Endodermal cell (in vitro differentiated cells): ENCODE measurements at regions not wholly inside any gene's neighbourhood (a gene's known extent, or its start where the extent isn't known, plus 50 kb on each side); places are given as distances from the start of the nearest gene placed in this dataset.

Experiments used
- DNase-seq: peaks from one replicate; pipeline ENCODE4 v3.0.0-alpha.2; 2017
- H3K27ac ChIP-seq: 2 replicates; pipeline ENCODE4 v1.5.1; 2013; ENCODE audit warnings: mild to moderate bottlenecking, low read depth, low read length, moderate library complexity
- H3K27me3 ChIP-seq: 2 replicates; pipeline ENCODE4 v1.6.1; 2013; ENCODE audit warnings: mild to moderate bottlenecking, low read length, moderate library complexity; ENCODE audit not compliant: insufficient read depth, control insufficient read depth, poor library complexity, severe bottlenecking
- H3K36me3 ChIP-seq: 2 replicates; pipeline ENCODE4 v1.7.0; 2013; ENCODE audit warnings: mild to moderate bottlenecking, low read length, moderate library complexity; ENCODE audit not compliant: control insufficient read depth, insufficient read depth
- H3K4me1 ChIP-seq: one replicate; pipeline ENCODE4 v1.7.0; 2013; ENCODE audit warnings: low read length; ENCODE audit not compliant: control insufficient read depth, insufficient read depth
- H3K4me3 ChIP-seq: 2 replicates; pipeline ENCODE4 v1.5.1; 2013; ENCODE audit warnings: mild to moderate bottlenecking, low read length, moderate library complexity
- H3K9ac ChIP-seq: 2 replicates; pipeline ENCODE4 v1.6.1; 2013; ENCODE audit warnings: mild to moderate bottlenecking, low read length, moderate library complexity; ENCODE audit not compliant: poor library complexity, severe bottlenecking; ENCODE audit errors: extremely low read depth
- H3K9me3 ChIP-seq: 2 replicates; pipeline ENCODE4 v1.6.1; 2013; ENCODE audit warnings: mild to moderate bottlenecking, low read length, moderate library complexity; ENCODE audit not compliant: control insufficient read depth
- H3K27ac Mint-ChIP-seq: 2 replicates; pipeline ENCODE4 v1.8.0; 2020; ENCODE audit warnings: mixed read lengths
- H3K27me3 Mint-ChIP-seq: 2 replicates; pipeline ENCODE4 v1.8.0; 2021; ENCODE audit warnings: mild to moderate bottlenecking, mixed read lengths; ENCODE audit not compliant: insufficient read depth
- H3K36me3 Mint-ChIP-seq: 2 replicates; pipeline ENCODE4 v1.8.0; 2020; ENCODE audit warnings: low read depth, mixed read lengths
- H3K4me1 Mint-ChIP-seq: 2 replicates; pipeline ENCODE4 v1.8.0; 2020; ENCODE audit warnings: mixed read lengths
- H3K4me3 Mint-ChIP-seq: 2 replicates; pipeline ENCODE4 v1.8.0; 2020; ENCODE audit warnings: mild to moderate bottlenecking, moderate library complexity, mixed read lengths
- H3K9me3 Mint-ChIP-seq: 2 replicates; pipeline ENCODE4 v1.8.0; 2020; ENCODE audit warnings: mild to moderate bottlenecking, mixed read lengths
- CTCF ChIP-seq: fragments of 200-600 bp; sonication (generic); conservative IDR thresholded peaks from 2 replicates; pipeline ENCODE4 v1.5.0; 2021; ENCODE audit warnings: antibody characterized with exemption, mild to moderate bottlenecking
- WGBS, 2 experiments: methylation state at CpG; one replicate each; pipeline versions ENCODE4 v1.1.5 to v1.1.7; 2013; ENCODE audit warnings: missing lambda C conversion rate in 2 of 2, mixed read lengths in 1 of 2; ENCODE audit not compliant: insufficient coverage in 1 of 2, insufficient read length in 1 of 2; 5-methylcytosine and 5-hydroxymethylcytosine counted together

DNA sequence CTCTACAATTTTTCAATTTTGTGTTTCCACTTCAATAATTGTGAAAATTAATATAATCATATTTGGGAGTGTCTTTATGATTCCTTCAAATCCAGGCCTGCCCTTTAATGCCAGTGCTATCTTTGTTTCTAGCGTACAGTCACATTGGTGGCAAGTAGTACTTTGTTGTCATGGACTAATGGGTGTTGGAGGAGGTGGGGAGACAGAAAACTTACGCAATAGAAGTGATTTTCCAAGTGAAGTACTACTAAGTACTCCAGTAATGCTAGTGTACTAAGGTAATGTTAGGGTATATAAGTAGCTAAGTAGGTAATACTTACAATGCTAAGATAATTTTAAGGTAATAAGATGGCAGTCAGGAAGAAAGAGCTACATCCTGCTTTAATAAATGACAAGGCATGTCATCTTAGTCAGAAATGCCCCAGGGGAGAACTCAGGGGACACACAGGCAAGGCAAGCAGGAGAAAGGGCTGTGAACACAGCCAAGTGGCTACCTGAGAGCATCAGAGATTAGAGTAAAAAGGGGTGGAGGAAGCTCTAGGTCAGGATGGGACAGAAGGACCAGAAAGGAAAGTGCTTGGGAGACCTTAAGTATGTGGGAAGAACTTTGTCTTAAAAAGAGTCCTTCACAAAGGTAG is 217.2 kb upstream of the PRDM1 start:
- no peak overlapping the region for H3K4me3 ChIP-seq
- Mint-ChIP-seq H3K36me3 (no peaks in the 10 kb centered on the region), H3K27ac (no peak overlapping the region), H3K4me1 (peaks cover 31% of the 10 kb centered on the region), H3K27me3 (peaks cover 3% of the 10 kb centered on the region), H3K4me3 (no peak overlapping the region), H3K9me3 (peaks cover 3% of the 10 kb centered on the region)
- DNase-seq: no peak
- WGBS, 2 experiments: 93 to 100% methylated on average over 1 to 2 of the region's 2 CpGs
- TF ChIP-seq CTCF: no peak
- no peak overlapping the region for H3K9ac ChIP-seq
- H3K9me3 ChIP-seq: no peaks in the 10 kb centered on the region
- H3K4me1 ChIP-seq: no peaks in the 10 kb centered on the region
- H3K36me3 ChIP-seq: no peaks in the 10 kb centered on the region
- H3K27ac ChIP-seq: no peak overlapping the region
- H3K27me3 ChIP-seq: no peaks in the 10 kb centered on the region

DNA sequence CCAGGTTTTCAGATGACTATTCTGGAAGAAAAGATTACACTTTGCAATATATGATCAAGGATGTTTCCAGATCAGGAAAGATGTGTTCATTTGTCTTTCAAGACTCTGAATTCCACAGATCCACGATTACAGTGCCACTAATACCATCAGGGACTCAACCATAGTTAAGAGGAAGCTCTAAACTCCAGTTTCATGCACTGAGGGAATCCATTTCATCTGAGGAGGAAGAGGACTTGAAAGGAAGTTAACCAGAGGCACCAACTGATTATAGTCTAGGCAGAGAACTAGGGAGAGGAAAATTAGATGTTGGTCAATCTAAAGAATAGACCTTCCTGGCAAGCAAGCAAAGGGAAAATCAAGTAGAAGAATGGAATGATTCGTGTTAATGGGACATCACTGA is 218.3 kb upstream of the PRDM1 start:
- no peaks in the 10 kb centered on the region for H3K4me1 ChIP-seq
- no peak overlapping the region for H3K27ac ChIP-seq
- Mint-ChIP-seq H3K27ac (no peak overlapping the region), H3K4me3 (no peak overlapping the region), H3K4me1 (peaks cover 26% of the 10 kb centered on the region), H3K27me3 (peaks cover 3% of the 10 kb centered on the region), H3K9me3 (peaks cover 3% of the 10 kb centered on the region), H3K36me3 (no peaks in the 10 kb centered on the region)
- no peaks in the 10 kb centered on the region for H3K36me3 ChIP-seq
- TF ChIP-seq CTCF: no peak
- no peak overlapping the region for H3K9ac ChIP-seq
- 94 to 100% methylated on average over 2 of the region's 2 CpGs for WGBS, 2 experiments
- no peak overlapping the region for H3K4me3 ChIP-seq
- H3K9me3 ChIP-seq: no peaks in the 10 kb centered on the region
- H3K27me3 ChIP-seq: no peaks in the 10 kb centered on the region
- DNase-seq: no peak

DNA sequence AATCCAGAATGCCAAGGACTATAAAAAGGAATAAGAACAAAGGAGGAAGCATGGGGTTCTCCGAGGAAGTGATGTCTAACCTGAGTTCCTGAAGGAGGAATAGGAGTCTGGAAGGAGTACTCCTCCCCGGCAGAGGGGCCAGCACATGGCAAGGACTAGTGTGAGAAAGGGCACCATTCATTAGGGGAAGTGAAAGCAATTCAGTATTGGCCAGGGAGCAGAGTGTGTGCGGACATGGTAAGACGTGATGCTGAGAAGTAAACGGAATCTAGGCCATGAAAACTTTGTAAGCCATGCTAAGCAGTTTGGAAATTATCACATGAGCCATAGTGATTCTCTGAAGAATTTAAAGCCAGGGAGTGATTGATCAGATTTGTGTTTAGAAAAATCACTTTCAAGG is 218.9 kb upstream of the PRDM1 start:
- no peak for TF ChIP-seq CTCF
- no peak for DNase-seq
- no peak overlapping the region for H3K9ac ChIP-seq
- no peak overlapping the region for H3K4me3 Mint-ChIP-seq
- H3K4me1 Mint-ChIP-seq: peaks cover 24% of the 10 kb centered on the region
- no peaks in the 10 kb centered on the region for H3K9me3 ChIP-seq
- H3K4me1 ChIP-seq: no peaks in the 10 kb centered on the region
- H3K9me3 Mint-ChIP-seq: peaks cover 3% of the 10 kb centered on the region
- H3K4me3 ChIP-seq: no peak overlapping the region
- no peaks in the 10 kb centered on the region for H3K36me3 Mint-ChIP-seq
- no peaks in the 10 kb centered on the region for H3K36me3 ChIP-seq
- no peak overlapping the region for H3K27ac Mint-ChIP-seq
- WGBS, 2 experiments: 94 to 95% methylated on average over 5 of the region's 5 CpGs
- H3K27me3 ChIP-seq: no peaks in the 10 kb centered on the region
- no peak overlapping the region for H3K27ac ChIP-seq
- peaks cover 3% of the 10 kb centered on the region for H3K27me3 Mint-ChIP-seq
